Skeletal muscle satellite cell (primary cell): ENCODE measurements at regions not wholly inside any gene's neighbourhood (a gene's known extent, or its start where the extent isn't known, plus 50 kb on each side); places are given as distances from the start of the nearest gene placed in this dataset.
"Not testable (repeated sequence)": the region's sequence is repeated elsewhere in the genome, so short reads cannot be mapped to it uniquely, and the experiment has no call there.

Experiments used
- H3K27me3 ChIP-seq: 2 replicates; pipeline ENCODE4 v1.7.0; 2013; ENCODE audit warnings: low read length; ENCODE audit not compliant: control insufficient read depth, insufficient read depth
- H3K36me3 ChIP-seq: 2 replicates; pipeline ENCODE4 v1.7.0; 2013; ENCODE audit warnings: mild to moderate bottlenecking, control low read depth, low read length; ENCODE audit not compliant: insufficient read depth
- H3K4me1 ChIP-seq: 2 replicates; pipeline ENCODE4 v1.7.0; 2013; ENCODE audit warnings: low read length; ENCODE audit not compliant: control insufficient read depth, insufficient read depth
- H3K4me2 ChIP-seq: 2 replicates; pipeline ENCODE4 v1.7.0; 2013; ENCODE audit warnings: mild to moderate bottlenecking, low read length
- H3K4me3 ChIP-seq: 2 replicates; pipeline ENCODE4 v1.7.0; 2013; ENCODE audit warnings: low read length
- H3K9ac ChIP-seq: 2 replicates; pipeline ENCODE4 v1.7.0; 2013; ENCODE audit warnings: mild to moderate bottlenecking, low read depth, low read length, moderate library complexity
- H3K9me3 ChIP-seq: replicated peaks from 2 replicates; pipeline ENCODE4 v1.7.0; 2013; ENCODE audit warnings: mild to moderate bottlenecking, control low read depth, low read length

GRCh38 chr15:19964480-19964879 lies 577.1 kb downstream of the GOLGA6L6 start:
- not testable (repeated sequence) for H3K27me3 ChIP-seq, H3K4me1 ChIP-seq, H3K9ac ChIP-seq, H3K36me3 ChIP-seq, H3K4me3 ChIP-seq, H3K4me2 ChIP-seq
- peaks cover 12% of the 10 kb centered on the region for H3K9me3 ChIP-seq

DNA sequence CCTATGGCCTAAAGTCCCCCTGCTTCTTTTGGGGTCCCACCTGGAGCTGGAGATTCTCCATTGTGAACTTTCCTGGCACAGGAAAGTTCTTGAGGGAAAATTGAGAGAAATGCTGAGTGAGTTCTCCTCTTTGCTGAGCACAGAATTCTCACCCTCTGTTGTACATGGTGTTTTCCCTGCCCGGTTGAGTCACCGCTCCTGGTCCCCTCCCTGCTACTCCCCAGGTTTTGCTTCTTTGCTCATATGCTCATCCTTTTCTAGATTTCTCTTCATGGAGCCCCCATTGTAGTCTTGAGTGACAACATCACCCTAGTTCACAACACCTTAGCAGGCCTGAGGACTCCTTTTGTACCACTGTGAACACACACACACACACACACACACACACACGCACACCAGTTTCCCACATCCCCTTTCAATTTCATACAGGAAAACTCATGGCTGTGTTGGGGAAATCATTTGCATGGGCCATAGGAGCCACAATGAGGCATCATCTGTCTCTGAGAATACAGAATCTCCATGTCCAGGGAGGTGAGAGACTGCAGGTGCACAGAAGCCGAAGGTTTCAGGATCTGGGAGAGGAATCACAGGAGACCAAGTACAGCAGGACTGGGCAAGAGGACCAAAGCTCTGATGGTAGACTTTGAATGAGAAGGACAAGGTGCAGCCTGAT lies 585.3 kb downstream of the GOLGA6L6 start:
- Histone ChIP-seq H3K4me3 (no peak overlapping the region), H3K36me3 (no peaks in the 10 kb centered on the region), H3K4me1 (no peaks in the 10 kb centered on the region), H3K9ac (no peak overlapping the region), H3K9me3 (no peaks in the 10 kb centered on the region), H3K4me2 (no peak overlapping the region), H3K27me3 (no peaks in the 10 kb centered on the region)

- Histone ChIP-seq H3K27me3 (no peaks in the 10 kb centered on the region), H3K9me3 (no peaks in the 10 kb centered on the region), H3K36me3 (no peaks in the 10 kb centered on the region), H3K9ac (no peak overlapping the region), H3K4me3 (no peak overlapping the region), H3K4me1 (no peaks in the 10 kb centered on the region), H3K4me2 (no peak overlapping the region)
These were observed 597.2 kb downstream of the GOLGA6L6 start for GRCh38 chr15:19944261-19944888.

DNA sequence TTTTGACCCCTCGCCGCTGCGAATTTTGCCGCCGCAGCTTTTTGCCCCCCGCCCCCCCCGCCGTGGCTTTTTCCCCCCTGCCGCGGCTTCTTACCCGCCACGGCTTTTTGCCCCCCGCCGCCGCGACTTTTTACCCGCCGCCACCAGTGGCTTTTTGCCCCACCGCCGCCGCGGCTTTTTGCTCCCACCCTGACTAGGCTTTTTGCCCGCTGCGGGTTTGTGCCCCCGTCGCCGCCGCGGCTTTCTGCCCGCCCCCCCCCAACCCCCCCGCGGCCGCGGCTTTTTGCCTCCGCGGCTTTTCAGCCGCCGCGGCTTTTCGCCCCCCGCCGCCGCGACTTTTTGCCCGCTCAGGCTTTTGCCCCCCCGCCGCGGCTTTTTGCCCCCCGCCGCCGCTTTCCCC lies 598.1 kb downstream of the GOLGA6L6 start:
- H3K4me1 ChIP-seq: no peaks in the 10 kb centered on the region
- H3K27me3 ChIP-seq: no peaks in the 10 kb centered on the region
- no peak overlapping the region for H3K9ac ChIP-seq
- H3K4me3 ChIP-seq: no peak overlapping the region
- no peaks in the 10 kb centered on the region for H3K36me3 ChIP-seq
- H3K4me2 ChIP-seq: no peak overlapping the region
- H3K9me3 ChIP-seq: no peaks in the 10 kb centered on the region

DNA sequence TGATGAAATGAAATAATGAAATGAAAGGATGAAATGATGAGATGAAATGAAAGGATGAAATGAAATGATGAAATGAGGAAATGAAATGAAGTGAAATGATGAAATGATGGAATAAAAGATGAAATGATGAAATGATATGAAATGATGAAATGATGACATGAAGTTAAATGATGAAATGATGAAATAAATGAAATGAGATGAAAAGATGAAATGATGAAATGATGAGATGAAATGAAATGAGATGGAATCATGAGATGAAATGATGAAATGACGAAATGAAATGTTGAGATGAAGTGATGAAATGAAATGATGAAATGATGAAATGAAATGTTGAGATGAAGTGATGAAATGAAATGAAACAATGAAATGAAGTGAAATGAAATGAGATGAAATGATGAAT lies 638.3 kb downstream of the GOLGA6L6 start:
- H3K9me3 ChIP-seq, H3K4me3 ChIP-seq, H3K9ac ChIP-seq, H3K36me3 ChIP-seq, H3K4me2 ChIP-seq, H3K27me3 ChIP-seq, H3K4me1 ChIP-seq: not testable (repeated sequence)

GRCh38 chr15:19902388-19902787 lies 639.2 kb downstream of the GOLGA6L6 start:
- not testable (repeated sequence) for H3K4me3 ChIP-seq, H3K36me3 ChIP-seq, H3K27me3 ChIP-seq, H3K4me1 ChIP-seq, H3K4me2 ChIP-seq, H3K9me3 ChIP-seq, H3K9ac ChIP-seq

GRCh38 chr15:19901414-19901813 lies 640.2 kb downstream of the GOLGA6L6 start:
- H3K9me3 ChIP-seq, H3K4me2 ChIP-seq, H3K36me3 ChIP-seq, H3K4me3 ChIP-seq, H3K4me1 ChIP-seq, H3K9ac ChIP-seq, H3K27me3 ChIP-seq: not testable (repeated sequence)

DNA sequence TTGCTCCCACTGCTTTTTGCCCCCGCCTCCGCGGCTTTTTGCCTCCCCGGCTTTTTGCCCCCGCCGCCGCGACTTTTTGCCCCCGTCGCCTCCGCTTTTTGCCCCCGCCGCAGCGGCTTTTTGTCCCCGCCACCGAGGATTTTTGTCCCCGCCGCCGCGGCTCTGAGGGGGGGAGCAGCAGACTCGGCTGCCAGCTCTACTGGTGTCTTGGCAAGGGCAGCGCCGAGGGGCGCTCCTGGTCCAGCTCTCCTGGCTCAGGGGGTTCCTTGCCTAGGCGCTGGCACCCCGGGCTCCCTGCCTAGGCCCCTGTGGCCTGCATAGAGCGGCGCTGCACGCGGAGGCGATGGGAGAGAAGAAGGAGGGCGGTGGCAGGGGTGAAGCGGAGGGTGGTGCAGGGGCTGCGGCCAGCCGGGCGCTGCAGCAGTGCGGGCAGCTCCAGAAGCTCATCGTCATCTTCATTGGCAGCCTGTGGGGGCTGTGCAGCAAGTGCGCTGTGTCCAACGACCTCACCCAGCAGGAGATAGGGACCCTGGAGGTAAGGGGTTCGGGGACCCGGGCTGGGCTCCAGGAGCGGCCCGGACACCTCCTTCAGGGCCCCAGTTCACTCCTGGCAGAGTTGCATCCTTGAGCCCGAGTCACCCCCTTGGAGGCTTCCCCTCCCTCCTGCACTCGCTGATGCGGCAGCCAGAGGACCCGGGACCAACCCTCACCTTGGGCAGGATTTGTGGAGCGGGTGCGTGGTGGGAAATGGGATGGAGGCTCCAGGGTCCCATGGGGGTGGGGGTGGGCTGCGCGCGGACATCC lies 642.4 kb downstream of the GOLGA6L6 start:
- Histone ChIP-seq H3K4me2 (no peak overlapping the region), H3K9me3 (no peaks in the 10 kb centered on the region), H3K27me3 (no peaks in the 10 kb centered on the region), H3K9ac (no peak overlapping the region), H3K4me3 (no peak overlapping the region), H3K4me1 (no peaks in the 10 kb centered on the region), H3K36me3 (no peaks in the 10 kb centered on the region)

GRCh38 chr15:19888811-19889210 lies 652.8 kb downstream of the GOLGA6L6 start:
- H3K36me3 ChIP-seq, H3K4me1 ChIP-seq, H3K9me3 ChIP-seq, H3K4me3 ChIP-seq, H3K9ac ChIP-seq, H3K27me3 ChIP-seq, H3K4me2 ChIP-seq: not testable (repeated sequence)

DNA sequence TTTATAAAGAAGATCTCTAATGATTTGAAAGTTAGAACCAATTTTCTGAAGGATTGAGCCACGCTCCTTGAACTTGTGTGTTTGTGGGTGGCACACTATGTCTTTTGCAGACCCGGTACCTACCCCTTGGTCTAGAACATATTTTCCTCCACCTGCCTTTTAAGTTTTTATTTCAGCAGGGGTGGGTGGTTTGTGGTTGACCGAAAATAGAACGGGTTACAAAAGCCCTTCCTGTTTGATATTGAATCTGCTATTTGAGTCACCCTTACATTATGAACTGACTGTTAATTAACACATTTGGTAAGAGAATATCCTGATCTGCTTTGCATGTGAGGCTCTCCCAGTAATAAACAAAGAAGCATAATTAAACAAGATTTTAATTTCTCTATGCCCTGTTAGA lies 697.5 kb downstream of the GOLGA6L6 start:
- not testable (repeated sequence) for H3K4me3 ChIP-seq, H3K9ac ChIP-seq, H3K27me3 ChIP-seq, H3K4me2 ChIP-seq, H3K4me1 ChIP-seq, H3K9me3 ChIP-seq, H3K36me3 ChIP-seq
